Liver (tissue), 8 donors: ENCODE measurements at regions not wholly inside any gene's neighbourhood (a gene's known extent, or its start where the extent isn't known, plus 50 kb on each side); places are given as distances from the start of the nearest gene placed in this dataset.

Experiments used
- DNase-seq: peaks from one replicate; pipeline ENCODE4 v3.0.0-alpha.2; 2017; ENCODE audit warnings: low spot score
- H3K27ac ChIP-seq, 2 donors: one replicate each; pipeline ENCODE4 v1.7.0; 2013; ENCODE audit warnings: inconsistent platforms in 2 of 2, low read length in 2 of 2, control low read depth in 1 of 2, low read depth in 1 of 2, mild to moderate bottlenecking in 1 of 2
- H3K27me3 ChIP-seq, 4 donors: one replicate each; pipeline versions ENCODE4 v1.6.1 to v1.7.0; 2013; ENCODE audit warnings: low read length in 3 of 4, inconsistent platforms in 1 of 4, mild to moderate bottlenecking in 1 of 4, moderate library complexity in 1 of 4; ENCODE audit not compliant: control insufficient read depth in 4 of 4, insufficient read depth in 4 of 4
- H3K36me3 ChIP-seq, 4 donors: one replicate each; pipeline versions ENCODE4 v1.6.1 to v1.7.0; 2013; ENCODE audit warnings: low read length in 3 of 4, mild to moderate bottlenecking in 3 of 4, low read depth in 1 of 4, moderate library complexity in 1 of 4; ENCODE audit not compliant: control insufficient read depth in 4 of 4, insufficient read depth in 3 of 4
- H3K4me1 ChIP-seq, 4 donors: one replicate each; pipeline versions ENCODE4 v1.6.1 to v1.7.0; 2013; ENCODE audit warnings: low read length in 3 of 4, mild to moderate bottlenecking in 3 of 4, moderate library complexity in 1 of 4; ENCODE audit not compliant: control insufficient read depth in 4 of 4, insufficient read depth in 4 of 4
- H3K4me3 ChIP-seq, 3 donors: one replicate each; pipeline versions ENCODE4 v1.6.1 to v1.7.0; 2013; ENCODE audit warnings: low read length in 3 of 3, control low read depth in 1 of 3, low read depth in 1 of 3, mild to moderate bottlenecking in 1 of 3
- H3K9ac ChIP-seq, 2 donors: one replicate each; pipeline ENCODE4 v1.7.0; 2013; ENCODE audit warnings: low read length in 2 of 2, mild to moderate bottlenecking in 2 of 2, moderate library complexity in 2 of 2, control low read depth in 1 of 2, low read depth in 1 of 2
- H3K9me3 ChIP-seq, 4 donors: one replicate each; pipeline versions ENCODE4 v1.6.1 to v1.7.0; 2013; ENCODE audit warnings: low read length in 3 of 4; ENCODE audit not compliant: control insufficient read depth in 4 of 4
- ATF3 ChIP-seq: IDR thresholded peaks from 2 replicates; pipeline ENCODE4 v1.6.1; 2016; ENCODE audit warnings: antibody characterized with exemption
- CTCF ChIP-seq: fragments of 150-350 bp; IDR thresholded peaks from 2 replicates; pipeline ENCODE4 v1.5.1; 2017; ENCODE audit warnings: improper control_type of control experiment, low read depth, low read length; ENCODE audit not compliant: missing input control
- EGR1 ChIP-seq, 2 donors: IDR thresholded peaks; 2 replicates each; pipeline ENCODE4 v1.6.1; 2016 to 2018; ENCODE audit warnings: antibody characterized with exemption in 2 of 2, low read depth in 2 of 2
- FOXA1 ChIP-seq: IDR thresholded peaks from 2 replicates; pipeline ENCODE4 v1.6.1; 2016; ENCODE audit warnings: antibody characterized with exemption
- GABPA ChIP-seq, 2 donors: IDR thresholded peaks in 1 of 2; conservative IDR thresholded peaks in 1 of 2; 2 replicates each; pipeline ENCODE4 v1.6.1; 2016; ENCODE audit warnings: antibody characterized with exemption in 2 of 2, mild to moderate bottlenecking in 1 of 2, moderate library complexity in 1 of 2
- HNF4A ChIP-seq, 2 donors: conservative IDR thresholded peaks; 2 replicates each; pipeline ENCODE4 v1.6.1; 2016; ENCODE audit warnings: antibody characterized with exemption in 2 of 2, mild to moderate bottlenecking in 2 of 2
- HNF4G ChIP-seq: IDR thresholded peaks from 2 replicates; pipeline ENCODE4 v1.6.1; 2016; ENCODE audit warnings: antibody characterized with exemption
- JUND ChIP-seq, 2 donors: IDR thresholded peaks; 2 replicates each; pipeline ENCODE4 v1.6.1; 2016; ENCODE audit warnings: antibody characterized with exemption in 2 of 2
- NR2F2 ChIP-seq: IDR thresholded peaks from 2 replicates; pipeline ENCODE4 v1.6.1; 2016; ENCODE audit warnings: antibody characterized with exemption
- REST ChIP-seq: IDR thresholded peaks from 2 replicates; pipeline ENCODE4 v1.6.1; 2016; ENCODE audit warnings: antibody characterized with exemption, mild to moderate bottlenecking
- RXRA ChIP-seq, 2 donors: IDR thresholded peaks; 2 replicates each; pipeline ENCODE4 v1.6.1; 2017 to 2018; ENCODE audit warnings: antibody characterized with exemption in 2 of 2, mild to moderate bottlenecking in 1 of 2
- SP1 ChIP-seq: IDR thresholded peaks from 2 replicates; pipeline ENCODE4 v1.6.1; 2018; ENCODE audit warnings: antibody characterized with exemption, mild to moderate bottlenecking
- TAF1 ChIP-seq: conservative IDR thresholded peaks from 2 replicates; pipeline ENCODE4 v1.6.1; 2016; ENCODE audit warnings: antibody characterized with exemption, mild to moderate bottlenecking
- YY1 ChIP-seq: IDR thresholded peaks from 2 replicates; pipeline ENCODE4 v1.6.1; 2016; ENCODE audit warnings: antibody characterized with exemption, mild to moderate bottlenecking
- ZBTB33 ChIP-seq: IDR thresholded peaks from 2 replicates; pipeline ENCODE4 v1.6.1; 2016; ENCODE audit warnings: antibody characterized with exemption
- WGBS: extraction: QIAGEN DNeasy Blood & Tissue Kit; methylation state at CpG from one replicate; pipeline ENCODE4 v1.1.7; 2013; 5-methylcytosine and 5-hydroxymethylcytosine counted together
- donor health status: healthy.
- donor health status: healthy.
- donor health status: healthy.
- donor health status: healthy.
- donor health status: healthy.

GRCh38 chr12:24287963-24288362, 338.5 kb upstream of the SOX5 start:
- no peaks in the 10 kb centered on the region for H3K36me3 ChIP-seq
- DNase-seq: no peak
- whole genome bisulfite sequencing: 89% methylated on average over 1 of the region's 1 CpG
- no peak overlapping the region for H3K9ac ChIP-seq
- TF ChIP-seq ATF3 (no peak), TAF1 (no peak), SP1 (no peak), RXRA (IDR thresholded peaks at IDR 0.05) (no peak), NR2F2 (no peak), HNF4G (no peak), YY1 (no peak), REST (no peak)
- H3K27ac ChIP-seq: no peak overlapping the region
- H3K27me3 ChIP-seq: no peaks in the 10 kb centered on the region
- no peaks in the 10 kb centered on the region for H3K9me3 ChIP-seq
- no peaks in the 10 kb centered on the region for H3K4me1 ChIP-seq
- no peak overlapping the region for H3K4me3 ChIP-seq

DNA sequence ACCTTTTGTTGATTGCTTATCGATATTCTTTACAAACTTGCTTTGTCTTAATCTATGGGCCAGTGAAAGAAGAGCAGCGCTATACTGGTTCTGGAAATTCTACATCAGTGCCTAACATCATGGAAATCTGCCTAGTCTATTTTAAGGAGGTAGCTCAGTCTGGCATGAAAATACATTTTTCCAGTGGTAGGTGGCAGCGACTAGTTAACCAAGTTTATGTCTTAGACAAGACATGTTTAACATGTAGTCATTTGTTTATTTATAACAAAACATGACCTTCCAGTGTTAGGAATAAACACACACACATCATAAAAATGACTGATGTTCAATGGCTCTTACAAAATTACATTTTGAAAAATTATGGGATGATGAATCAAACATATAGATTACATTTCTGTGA, 336.0 kb upstream of the SOX5 start:
- H3K36me3 ChIP-seq: no peaks in the 10 kb centered on the region
- H3K27ac ChIP-seq: no peak overlapping the region
- H3K4me3 ChIP-seq: no peak overlapping the region
- H3K27me3 ChIP-seq: no peaks in the 10 kb centered on the region
- no peak for DNase-seq
- no peak for TF ChIP-seq ATF3
- no peak for TF ChIP-seq TAF1
- no peak for TF ChIP-seq SP1
- TF ChIP-seq HNF4G: no peak
- TF ChIP-seq YY1: no peak
- no peak for TF ChIP-seq HNF4A (conservative IDR thresholded peaks at IDR 0.05)
- WGBS: 84% methylated on average over 3 of the region's 3 CpGs
- H3K4me1 ChIP-seq: no peaks in the 10 kb centered on the region
- H3K9me3 ChIP-seq: no peaks in the 10 kb centered on the region
- no peak overlapping the region for H3K9ac ChIP-seq

DNA sequence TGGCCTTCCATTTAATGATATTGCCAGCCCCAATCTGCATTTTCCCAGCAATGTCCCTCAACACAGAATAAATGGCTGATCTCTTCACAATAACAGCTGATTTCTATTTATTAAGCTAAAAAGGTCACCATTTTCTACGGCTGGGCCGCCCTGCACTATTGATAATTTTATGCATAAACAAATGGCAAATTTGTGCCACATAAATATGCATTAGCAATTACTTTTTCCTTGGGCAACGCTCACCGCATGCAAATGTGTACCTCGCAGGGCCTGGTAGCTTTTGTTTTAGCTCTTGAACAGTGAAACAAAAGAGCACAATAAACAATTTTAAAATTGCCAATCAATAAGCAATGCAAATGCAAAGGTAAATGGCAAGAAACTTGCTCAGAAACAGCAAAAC, 331.9 kb upstream of the SOX5 start:
- H3K27me3 ChIP-seq: no peaks in the 10 kb centered on the region
- no peaks in the 10 kb centered on the region for H3K9me3 ChIP-seq
- 92% methylated on average over 5 of the region's 5 CpGs for WGBS
- no peak overlapping the region for H3K4me3 ChIP-seq
- H3K36me3 ChIP-seq: no peaks in the 10 kb centered on the region
- no peak overlapping the region for H3K27ac ChIP-seq
- H3K9ac ChIP-seq: no peak overlapping the region
- H3K4me1 ChIP-seq: no peaks in the 10 kb centered on the region
- no peak for DNase-seq
- no peak for TF ChIP-seq CTCF
- no peak for TF ChIP-seq JUND (IDR thresholded peaks at IDR 0.05)
- no peak for TF ChIP-seq TAF1
- TF ChIP-seq EGR1 (IDR thresholded peaks at IDR 0.05; ENCODE audit: low read depth in 2 of 2): no peak
- no peak for TF ChIP-seq HNF4G
- no peak for TF ChIP-seq SP1
- no peak for TF ChIP-seq GABPA (IDR thresholded peaks at IDR 0.05 in 1 of 2, conservative IDR thresholded peaks at IDR 0.05 in 1 of 2)
- TF ChIP-seq FOXA1: no peak
- TF ChIP-seq ATF3: no peak
- TF ChIP-seq YY1: no peak
- TF ChIP-seq HNF4A (conservative IDR thresholded peaks at IDR 0.05): no peak
- no peak for TF ChIP-seq REST
- TF ChIP-seq NR2F2: no peak
- no peak for TF ChIP-seq RXRA (IDR thresholded peaks at IDR 0.05)
- TF ChIP-seq ZBTB33: no peak
